ENCODE measurements at regions not wholly inside any gene's neighbourhood (a gene's known extent, or its start where the extent isn't known, plus 50 kb on each side); places are given as distances from the start of the nearest gene placed in this dataset.
"Not testable (repeated sequence)": the region's sequence is repeated elsewhere in the genome, so short reads cannot be mapped to it uniquely, and the experiment has no call there.

DNA sequence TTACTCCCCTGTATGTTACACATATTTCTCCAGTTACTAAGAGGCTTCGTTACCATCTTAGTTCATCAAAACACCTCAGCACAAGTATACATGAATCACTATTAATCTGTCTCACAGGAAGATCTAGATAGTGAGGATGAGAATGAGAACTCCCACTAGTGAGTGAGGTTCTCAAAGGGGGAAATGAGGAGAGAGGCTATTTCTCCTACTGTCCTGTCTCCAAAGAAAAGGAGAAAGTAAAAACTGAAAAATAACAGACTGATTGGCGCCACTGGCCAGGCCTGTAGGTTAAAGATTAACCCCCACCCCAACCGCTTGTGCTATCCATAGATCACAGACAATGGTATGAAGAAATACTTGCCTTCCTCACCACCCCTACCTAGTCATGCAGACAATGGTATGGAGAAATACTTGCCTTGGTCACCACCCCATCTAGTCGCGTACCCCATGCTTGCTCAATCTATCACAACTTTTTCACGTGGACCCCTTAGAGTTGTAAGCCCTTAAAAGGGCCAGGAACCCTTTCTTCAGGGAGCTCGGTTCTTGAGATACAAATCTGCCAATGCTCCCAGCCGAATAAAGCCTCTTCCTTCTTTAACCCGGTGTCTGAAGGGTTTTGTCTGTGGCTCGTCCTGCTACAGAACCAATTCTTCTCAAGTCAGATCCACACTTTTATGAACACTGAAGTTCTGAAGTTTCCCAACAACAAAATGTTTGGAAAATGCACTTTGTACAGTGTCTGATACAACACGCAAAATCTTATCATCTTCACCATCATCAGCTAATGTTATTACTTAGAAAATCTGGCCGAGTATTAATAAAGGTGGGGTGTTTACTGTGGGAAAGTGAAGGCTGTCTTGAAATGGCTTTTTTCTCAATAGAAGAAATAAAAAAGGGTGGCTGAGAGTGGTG lies 598.1 kb downstream of the UQCRFS1 start:
- no peak for DNase-seq

DNA sequence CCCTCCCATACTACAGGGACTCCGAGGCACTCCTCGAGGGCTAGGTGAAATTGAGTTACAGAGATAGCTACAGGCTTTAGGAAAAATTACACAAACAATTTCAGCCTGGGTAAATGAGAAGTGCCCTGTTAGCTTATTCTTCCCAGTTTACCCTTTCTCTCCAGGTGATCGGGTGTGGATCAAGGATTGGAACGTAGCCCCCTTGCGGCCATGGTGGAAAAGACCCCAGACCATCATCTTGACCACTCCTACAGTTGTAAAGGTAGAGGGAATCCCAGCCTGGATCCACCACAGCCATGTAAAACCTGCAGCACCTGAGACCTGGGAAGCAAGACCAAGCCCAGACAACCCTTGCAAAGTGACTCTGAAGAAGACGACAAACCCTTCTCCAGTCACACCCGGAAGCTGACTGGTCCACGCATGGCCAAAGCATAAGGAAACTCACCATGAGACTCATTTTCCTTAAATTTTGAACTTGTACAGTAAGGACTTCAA lies 600.6 kb downstream of the UQCRFS1 start:
- no peak for DNase-seq

DNA sequence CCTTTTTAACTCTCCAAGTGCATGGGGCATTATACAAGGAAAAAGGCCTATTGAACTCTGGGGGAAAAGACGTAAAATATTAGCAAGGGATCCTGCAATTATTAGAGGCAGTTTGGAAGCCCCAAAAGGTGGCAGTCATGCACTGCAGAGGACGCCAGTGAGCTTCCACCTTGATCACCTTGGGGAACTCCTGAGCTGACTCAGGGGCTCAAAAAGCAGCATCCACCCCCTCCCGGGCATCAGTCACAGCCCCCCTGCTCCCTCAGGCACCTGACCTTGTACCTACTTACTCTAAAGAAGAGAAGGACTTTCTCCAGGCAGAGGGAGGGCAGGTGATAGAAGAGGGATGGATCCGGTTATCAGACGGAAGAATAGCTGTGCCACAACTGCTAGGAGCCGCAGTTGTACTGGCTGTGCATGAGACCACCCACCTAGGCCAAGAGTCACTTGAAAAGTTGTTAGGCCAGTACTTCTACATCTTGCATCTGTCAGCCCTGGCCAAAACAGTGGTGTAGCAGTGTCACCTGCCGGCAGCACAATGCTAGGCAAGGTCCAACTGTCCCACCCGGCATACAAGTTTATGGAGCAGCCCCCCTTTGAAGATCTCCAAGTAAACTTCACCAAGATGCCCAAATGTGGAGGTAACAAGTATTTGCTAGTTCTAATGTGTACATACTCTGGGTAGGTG lies 601.6 kb downstream of the UQCRFS1 start:
- not testable (repeated sequence) for DNase-seq

DNA sequence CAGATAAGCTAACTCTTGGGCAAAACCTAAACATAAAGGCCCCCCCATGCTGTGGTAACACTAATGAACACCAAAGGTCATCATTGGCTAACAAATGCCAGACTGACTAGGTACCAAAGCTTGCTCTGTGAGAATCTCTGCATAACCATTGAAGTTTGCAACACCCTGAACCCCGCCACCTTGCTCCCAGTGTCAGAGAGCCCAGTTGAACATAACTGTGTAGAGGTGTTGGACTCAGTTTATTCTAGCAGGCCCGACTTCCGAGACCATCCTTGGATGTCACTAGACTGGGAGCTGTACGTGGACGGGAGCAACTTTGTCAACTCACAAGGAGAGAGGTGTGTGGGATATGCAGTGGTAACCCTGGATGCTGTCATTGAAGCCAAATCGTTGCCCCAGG lies 602.2 kb downstream of the UQCRFS1 start:
- no peak for DNase-seq

DNA sequence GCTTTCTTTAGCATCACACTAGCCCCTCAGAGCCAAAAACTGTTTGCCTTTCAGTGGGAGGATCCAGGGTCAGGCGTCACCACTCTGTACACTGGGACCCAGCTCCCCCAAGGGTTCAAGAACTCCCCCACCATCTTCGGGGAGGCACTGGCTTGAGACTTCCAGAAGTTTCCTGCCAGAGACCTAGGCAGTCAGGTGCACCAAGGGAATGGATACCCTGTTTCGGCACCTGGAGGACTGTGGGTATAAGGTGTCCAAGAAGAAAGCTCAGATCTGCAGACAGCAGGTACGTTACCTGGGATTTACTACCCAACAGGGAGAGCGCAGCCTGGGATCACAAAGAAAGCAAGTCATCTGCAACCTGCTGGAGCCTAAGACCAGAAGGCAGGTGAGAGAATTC lies 603.0 kb downstream of the UQCRFS1 start:
- DNase-seq = no peak

DNA sequence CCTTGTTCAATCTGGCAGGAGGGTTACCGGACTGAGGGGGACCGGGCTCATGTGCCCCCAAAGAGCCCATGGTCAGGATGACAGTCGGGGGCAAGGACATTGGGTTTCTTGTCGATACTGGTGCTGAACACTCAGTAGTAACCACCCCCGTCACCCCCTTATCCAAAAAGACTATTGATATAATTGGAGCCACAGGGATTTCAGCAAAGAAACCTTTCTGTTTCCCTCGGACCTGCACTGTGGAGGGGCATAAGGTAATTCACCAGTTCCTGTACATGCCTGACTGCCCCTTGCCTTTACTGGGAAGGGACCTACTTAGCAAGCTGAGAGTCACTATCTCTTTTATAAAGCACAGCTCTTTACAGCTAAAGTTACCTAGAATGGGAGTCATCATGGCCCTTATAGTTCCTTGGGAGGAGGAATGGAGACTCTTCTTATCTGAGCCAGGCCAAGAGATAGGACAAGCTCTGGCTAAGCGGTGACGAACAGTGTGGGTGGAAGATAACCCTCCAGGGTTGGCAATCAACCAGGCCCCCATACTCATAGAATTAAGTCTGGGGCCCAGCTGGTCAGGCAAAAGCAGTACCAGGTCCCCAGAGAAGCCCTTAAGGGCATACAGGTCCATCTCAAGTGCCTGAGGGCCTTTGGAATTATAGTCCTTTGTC lies 603.7 kb downstream of the UQCRFS1 start:
- no peak for DNase-seq

DNA sequence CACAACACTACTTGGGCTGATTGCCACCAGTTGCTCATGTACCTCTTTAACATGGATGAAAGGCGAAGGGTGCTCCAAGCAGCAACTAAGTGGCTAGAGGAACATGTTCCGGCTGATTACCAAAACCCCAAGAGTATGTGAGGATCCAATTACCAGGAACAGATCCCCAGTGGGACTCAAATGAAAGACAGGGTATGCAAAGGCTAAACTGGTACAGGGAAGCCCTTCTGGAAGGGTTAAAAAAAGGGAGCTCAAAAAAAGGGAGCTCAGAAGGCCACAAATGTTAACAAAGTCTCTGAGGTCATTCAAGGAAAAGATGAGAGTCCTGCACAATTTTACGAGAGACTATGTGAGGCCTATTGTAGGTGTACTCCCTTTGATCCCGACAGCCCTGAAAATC lies 604.7 kb downstream of the UQCRFS1 start:
- no peak for DNase-seq

DNA sequence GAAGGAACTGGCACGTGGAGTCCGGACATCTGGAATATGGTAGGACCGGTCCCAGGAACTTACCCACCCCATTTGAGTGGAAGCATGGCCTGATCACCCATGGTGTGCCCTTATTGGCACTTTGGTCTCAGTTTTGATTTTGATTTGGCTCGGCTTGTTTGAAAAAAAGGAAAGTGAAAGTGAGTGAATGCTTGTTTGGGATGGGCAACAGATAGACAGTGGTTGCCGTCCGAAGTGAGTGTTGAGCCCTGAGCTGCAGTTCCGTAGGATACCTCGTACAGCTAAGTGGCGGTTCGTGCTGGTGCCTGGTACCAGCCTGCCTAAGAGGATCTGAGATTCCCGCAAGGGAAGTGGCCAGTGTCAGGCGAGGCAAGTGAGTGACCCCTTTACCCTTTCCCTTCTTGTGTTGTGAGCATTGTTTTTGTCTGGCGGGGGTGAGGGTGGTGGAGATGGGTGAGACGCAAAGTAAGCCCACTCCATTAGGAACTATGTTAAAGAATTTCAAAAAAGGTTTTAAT lies 605.8 kb downstream of the UQCRFS1 start:
- no peak for DNase-seq

DNA sequence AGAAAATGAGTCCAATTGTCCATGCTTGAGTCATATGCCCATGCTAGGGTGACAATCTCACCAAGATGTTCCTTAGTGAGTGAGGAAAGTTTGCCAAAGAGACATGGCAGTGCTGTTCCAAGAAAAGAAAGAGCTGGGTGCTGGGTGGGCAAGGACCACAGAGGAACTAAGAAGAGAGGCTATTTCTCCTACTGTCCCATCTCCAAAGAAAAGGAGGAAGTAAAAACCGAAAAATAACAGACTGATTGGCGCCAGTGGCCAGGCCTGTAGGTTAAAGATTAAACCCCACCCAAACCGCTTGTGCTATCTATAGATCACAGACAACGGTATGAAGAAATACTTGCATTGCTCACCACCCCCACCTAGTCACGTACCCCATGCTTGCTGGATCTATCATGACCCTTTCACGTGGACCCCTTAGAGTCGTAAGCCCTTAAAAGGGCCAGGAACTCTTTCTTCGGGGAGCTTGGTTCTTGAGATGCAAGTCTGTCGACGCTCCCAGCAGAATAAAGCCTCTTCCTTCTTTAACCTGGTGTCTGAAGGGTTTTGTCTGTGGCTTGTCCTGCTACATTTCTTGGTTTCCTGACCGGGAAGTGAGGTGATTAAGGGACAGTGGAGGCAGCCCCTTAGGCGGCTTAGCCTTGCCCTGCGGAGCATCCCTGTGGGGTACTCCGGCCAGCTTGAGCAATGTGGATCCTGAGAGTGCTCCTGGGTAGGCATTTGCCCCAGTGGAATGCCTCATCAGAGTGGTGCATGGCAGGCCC lies 606.5 kb downstream of the UQCRFS1 start:
- DNase-seq = no peak

DNA sequence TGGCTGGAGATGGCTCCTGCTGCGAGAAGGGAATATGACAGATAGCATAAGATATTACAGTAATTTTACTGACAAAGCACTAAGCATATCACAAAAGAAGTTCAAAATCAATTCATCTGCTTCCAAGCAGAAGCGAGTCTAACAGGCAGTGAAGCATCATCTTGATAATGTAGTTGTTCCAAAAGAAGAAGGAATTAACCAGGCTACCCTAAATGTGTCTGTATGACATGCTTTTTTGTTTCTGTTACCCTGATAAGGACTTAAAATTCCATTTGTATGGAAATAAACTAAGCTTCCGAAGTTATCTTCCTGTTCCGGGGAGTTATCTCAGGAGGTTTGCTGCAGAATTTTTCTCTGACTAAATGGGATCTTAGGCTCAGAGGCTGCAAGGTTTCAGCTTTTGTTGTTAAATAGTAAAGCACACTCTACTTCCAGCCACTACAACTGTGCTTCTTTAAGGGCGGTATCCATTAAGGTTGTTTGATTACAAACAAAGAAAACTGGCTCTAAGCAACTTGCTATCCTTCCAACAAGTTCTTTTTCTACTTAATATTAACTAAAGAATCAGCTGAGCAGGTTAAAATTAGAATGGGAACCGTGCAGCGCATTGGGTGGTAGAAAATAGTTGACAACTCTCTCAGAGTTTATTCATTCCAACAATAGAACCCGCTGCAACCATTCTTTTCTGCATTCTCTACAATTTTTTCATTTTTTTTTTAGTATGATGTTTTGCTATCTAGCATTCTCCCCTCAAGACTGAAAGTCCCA lies 607.3 kb downstream of the UQCRFS1 start:
- no peak for DNase-seq

DNA sequence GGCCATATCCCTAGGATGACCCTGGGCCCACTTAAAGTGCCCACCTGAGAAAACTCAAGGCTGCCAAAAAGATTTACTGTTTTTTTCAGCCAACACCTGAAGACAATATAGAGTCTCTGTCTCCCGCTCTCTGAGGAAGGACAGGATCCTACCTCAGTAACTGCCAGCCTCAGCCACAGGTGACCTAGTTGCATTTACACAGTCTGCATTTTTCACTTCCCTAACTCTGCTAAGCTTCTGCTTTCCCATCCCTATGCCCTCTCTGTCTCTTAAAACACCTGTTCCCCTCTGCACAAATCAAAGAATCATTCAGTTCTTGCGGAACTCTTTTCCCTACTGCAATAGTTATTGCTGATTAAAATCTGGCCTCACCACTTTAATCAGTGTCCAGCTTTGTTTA lies 609.5 kb downstream of the UQCRFS1 start:
- no peak for DNase-seq

DNA sequence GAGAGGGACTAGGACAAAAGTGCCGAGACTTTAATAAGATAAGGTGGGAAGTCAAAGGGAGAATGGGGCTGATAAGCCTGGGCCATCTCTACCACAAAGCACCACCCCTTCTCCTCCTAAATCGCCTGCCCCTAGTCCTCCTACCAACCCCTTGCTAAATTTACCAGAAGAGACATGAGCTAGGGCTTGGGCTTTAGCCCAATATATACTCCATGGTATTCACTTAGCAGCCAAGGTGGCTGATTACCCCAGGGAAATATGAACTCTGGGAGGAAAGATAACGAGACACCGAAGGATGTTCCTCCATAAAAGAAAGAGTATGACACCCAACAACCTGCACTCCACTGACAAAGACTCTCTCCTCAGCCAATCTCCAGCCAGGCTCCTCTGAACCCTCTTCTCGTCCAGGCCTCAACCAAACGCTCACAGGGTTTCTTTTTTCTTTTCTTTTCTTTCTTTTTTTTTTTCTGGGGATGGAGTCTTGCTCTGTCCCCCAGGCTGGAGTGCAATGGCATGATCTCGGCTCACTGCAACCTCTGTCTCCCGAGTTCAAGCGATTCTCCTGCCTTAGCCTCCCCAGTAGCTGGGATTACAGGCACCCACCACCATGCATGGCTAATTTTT lies 610.2 kb downstream of the UQCRFS1 start:
- DNase-seq = no peak

DNA sequence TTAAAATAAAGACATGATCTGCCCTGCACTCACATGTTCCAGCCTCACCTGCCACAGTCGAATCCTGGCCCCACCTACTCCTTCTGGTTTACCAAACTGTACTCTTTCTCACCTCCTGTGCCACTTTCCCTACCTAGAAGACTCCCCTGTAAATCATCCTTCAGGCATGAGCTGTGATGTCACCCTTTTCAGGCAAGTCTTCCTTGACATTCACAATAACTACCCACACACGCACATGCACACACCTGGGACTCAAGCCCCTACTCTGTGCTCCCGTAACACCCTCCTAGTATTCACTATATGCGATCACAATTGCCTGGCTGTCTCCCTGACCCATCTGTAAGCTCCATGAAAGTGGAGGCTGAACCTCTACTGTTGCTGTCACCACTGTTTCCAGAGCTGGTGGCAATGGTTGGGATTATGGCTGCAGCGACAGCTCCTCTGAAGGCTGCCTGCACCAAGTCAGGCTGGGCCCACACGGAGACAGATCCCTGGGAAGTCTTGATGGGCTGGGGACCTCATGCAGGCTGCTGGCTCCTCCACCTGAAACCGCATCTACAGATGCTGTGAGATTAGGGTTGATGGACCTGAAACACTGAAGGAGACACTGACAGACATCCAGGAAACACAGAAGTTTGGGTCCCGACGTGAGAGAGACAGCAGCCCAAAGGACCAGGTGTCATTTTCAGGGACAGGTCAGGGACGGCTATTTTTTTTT lies 611.1 kb downstream of the UQCRFS1 start:
- no peak for DNase-seq

DNA sequence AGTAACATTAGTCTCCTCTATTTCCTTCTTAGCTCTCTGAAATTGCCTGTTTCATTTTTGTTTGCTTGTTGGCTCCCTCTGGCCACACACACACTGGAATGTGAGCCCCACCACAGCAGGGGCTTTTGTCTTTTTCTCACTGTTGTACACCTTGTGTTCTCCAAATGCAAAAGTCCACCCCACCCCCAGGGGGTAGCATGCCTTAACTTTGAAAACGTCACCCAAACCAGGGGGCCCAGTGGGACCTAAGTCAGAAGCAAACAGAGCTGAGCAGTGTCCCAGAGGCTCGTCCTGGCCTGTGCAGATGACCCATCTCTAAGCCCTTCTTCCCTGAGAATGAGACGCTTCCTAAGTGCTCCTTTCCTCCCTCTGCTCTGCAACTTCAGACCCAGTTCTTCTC lies 614.1 kb downstream of the UQCRFS1 start:
- no peak for DNase-seq

DNA sequence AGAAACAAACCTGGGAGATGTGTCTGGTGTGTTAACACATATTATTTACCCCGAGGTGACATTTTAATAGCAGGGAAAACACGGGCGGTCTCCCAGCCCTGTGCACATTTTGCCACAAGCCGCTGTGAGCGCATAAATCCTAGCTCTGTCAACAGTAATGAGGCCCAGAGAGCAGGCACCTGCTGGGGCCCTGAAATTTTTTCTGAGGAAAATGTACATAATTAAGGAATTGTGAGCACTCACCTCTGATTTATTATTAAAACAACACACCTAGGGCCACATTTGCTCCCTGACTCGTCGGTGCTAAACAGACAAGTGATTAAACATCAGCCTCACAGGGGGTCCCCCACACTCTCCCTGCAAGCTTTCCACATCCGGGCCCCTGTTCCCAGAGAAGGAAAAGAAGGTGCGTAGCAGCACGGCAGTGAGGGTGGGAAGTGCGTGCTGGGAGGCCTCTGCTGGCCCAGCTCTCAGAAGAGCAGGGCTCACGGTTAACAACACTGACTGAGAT lies 616.3 kb downstream of the UQCRFS1 start:
- peak; percentile 42 for DNase-seq

DNA sequence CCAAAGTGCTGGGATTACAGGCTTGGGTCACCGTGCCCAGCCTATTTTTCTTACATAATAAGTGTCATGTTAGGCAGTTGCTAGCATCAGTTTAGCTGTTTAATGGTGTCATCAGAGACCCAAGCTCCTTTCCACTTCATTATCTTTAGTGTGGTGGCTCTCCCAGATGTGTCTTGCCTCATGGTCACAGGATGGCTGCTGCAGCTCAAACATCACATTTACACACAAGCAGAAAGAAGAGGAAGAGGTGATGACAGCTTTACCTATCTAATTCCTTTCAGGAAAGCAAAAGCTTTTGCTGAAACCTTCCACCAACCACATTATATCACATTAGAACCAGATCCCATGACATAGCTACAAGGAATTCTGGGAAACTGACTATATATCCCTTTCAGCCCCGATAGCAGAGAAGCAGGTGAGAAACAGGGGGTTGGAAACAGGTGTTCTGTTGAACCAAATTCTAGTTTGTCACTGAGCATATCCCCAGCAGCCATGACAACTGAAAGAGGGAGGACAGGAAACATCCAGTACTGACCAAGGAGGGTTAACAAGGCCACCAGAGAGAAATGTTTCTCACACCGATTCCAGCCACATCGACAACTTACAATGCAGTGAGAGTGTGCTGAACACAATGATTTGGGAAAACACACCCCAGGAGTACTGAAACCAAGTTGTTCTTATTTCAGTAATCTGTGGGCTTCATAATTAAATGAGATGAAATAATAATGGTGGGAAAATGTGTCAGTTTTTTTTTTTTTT lies 617.0 kb downstream of the UQCRFS1 start:
- DNase-seq = no peak

DNA sequence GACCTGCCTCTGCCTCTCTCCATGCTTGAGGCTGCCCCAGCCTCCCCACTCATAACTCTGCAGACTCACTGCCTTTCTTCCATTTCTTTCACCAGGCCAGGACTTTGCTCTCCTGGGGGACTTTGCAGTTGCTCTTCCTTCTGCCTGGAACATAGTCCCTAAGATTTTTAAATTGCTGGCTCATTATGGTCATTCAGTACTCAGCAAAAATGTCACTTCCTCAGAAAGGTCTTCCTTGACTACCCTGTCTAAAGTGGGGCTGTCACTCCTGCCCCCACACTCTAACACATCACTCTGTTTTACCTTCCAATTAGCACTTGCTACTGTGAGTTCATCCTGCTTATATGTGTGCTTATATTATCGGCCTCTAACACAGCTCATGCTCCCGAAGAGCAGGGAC lies 618.2 kb downstream of the UQCRFS1 start:
- DNase-seq = no peak

DNA sequence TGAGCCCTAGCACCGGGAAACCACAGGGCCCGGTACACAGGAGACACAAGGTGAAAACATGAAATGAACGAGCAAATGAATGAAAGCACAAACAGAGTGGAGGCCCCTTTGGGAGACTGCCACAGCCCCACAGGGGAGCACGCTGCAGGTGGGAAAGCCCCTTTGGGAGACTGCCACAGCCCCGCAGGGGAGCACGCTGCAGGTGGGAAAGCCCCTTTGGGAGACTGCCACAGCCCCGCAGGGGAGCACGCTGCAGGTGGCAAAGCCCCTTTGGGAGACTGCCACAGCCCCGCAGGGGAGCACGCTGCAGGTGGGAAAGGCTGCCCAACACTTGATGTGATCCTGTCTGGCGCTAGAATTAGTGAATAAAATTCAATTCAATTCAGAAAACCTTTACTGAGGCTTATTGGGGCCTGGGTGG lies 623.0 kb downstream of the UQCRFS1 start:
- DNase-seq = peak; percentile 55

DNA sequence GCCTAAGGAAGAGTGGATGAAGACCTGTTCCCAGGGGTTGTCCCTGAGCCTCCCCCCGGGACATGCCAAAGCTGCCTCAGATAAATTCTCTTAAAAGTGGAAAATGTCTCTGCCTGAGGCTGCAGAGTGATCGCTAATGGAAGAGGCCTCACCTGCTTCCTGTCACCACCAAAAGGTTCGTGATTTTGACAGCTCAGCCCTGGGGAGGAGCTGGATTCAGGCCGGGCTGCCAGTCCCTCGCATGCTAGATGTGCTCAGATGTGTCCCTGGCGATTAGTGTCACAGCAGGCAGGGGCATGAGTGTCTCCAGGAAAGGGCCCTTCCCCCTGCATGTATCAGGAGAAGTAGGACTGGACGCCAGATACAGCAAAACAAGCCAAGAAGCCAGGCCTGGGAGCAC lies 626.5 kb downstream of the UQCRFS1 start:
- no peak for DNase-seq

DNA sequence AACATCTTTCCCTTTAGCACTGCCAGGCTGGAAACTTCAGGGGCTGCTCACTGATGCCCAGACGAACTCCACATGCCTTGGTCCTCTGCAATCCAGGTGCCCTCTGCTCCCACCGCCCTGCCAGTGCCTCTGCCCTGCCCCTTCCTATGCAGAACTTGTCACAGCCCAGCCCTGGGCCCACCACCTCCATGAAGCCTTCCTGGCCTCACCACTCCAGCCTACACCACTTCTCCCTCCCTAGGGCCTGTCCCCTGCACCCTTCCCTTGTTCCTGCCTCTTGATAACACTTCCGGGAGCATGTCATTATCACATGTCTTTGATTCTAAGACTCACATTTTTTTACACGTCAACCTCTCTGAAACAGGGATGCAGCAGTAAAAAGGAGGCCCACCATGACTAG lies 627.2 kb downstream of the UQCRFS1 start:
- no peak for DNase-seq
